ENCODE measurements at regions not wholly inside any gene's neighbourhood (a gene's known extent, or its start where the extent isn't known, plus 50 kb on each side); places are given as distances from the start of the nearest gene placed in this dataset.

DNA sequence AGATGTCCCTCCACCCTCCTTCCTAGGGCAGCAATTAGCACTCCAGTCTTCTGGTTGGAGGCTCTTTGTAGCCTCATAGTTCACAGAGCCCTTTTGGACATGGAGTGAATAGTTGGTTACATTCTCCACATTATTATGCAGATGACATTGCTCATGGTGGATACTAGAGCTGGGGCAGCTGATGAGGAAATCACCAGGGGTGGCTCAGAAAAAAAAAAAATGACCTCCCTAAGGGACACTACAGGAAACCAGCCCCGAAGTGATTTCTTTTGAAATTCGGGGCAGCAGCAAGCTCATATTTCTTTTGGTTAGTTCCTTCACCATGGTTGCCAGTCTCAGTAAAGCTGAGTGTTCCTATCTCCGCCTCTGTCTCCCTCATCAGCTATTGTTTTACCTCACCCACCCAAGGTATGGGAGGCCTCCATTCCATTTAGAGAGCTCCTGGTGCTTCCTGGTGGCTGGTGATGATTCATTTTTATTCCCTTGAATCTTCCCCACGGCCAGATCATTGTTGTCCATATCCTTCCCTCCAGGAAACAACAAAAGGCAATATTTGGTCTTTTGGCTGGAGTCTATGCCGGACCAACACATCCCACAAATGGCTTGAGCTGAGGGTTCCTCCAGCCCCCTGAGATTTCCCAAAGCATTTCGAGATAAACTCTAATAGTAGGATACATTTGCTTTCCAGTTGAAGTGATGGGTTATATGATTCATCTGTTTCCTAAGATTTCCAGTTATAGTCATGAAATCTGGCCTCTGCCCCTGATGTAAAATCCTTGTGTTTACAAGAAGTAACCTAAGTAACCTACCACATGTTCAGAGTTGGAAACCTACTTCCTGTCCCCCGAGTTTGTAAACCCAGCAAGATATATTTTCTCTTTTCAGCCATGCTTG lies 56.2 kb upstream of the NID2 start:
- intact Hi-C loops (cut with micrococcal nuclease), result loop anchor here (10.0 kb wide), 1 partner anchor 130 kb away; no protein-coding TSS in a partner anchor

DNA sequence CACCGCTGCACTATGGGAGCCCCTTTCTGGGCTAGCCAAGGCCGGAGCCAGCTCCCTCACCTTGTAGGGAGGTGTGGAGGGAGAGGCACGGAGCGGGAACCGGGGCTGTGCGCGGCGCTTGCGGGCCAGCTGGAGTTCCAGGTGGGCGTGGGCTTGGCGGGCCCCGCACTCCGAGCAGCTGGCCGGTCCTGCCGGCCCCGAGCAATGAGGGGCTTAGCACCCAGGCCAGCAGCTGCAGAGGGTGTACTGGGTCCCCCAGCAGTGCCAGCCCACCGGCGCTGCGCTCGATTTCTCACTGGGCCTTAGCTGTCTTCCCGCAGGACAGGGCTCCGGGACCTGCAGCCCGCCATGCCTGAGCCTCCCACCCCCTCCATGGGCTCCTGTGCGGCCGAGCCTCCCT lies 53.3 kb upstream of the NID2 start:
- intact Hi-C loops (cut with micrococcal nuclease), result loop anchor here (10.0 kb wide), 1 partner anchor 127 kb away; no protein-coding TSS in a partner anchor

DNA sequence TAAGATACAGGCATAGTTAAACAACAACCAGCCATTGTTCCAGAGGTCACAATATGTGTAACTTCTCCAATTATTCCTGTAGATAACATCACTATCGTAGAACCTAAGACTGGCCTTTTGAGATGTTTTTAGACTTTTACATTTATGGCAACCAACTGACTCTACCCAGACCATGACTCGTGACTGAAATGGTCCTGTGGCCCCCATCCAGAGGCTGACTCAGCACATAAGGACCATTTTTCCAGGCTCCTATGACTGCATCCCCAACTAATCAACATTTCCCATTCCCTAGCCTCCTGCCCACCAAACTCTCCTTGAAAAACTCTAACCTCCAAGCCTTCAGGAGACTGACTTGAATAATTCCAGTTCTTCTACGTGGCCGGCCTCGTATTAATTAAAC lies 52.6 kb upstream of the NID2 start:
- intact Hi-C loops (cut with micrococcal nuclease), result loop anchor here (10.0 kb wide), 1 partner anchor 127 kb away; no protein-coding TSS in a partner anchor

DNA sequence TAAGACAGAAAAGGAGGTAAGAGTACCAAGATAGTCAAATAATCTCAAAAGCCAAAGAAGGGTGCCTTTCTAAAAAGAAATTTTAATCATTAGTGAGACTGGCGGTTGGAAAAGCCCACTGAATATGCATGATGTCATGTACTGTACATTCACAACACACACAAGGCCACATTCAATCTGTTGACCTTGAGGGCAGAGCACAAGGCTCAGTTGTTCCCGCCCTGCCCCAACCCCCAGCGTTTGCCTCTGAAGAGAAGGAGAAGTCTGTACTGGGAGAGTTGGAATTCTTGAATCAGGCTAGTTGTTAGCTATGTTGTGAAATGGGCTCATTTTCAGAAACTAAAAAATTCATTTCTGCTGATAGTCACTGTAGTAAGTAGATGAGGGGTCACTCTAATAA lies 50.2 kb upstream of the NID2 start:
- intact Hi-C loops (cut with micrococcal nuclease), result no loop called here

All from T-helper 2 cell treated with Interferon-gamma antibody and Interleukin-4, amounts not matched to agents 100 ng/mL and 5 ng/mL, for 36 hours (primary cell).